ENCODE measurements at regions not wholly inside any gene's neighbourhood (a gene's known extent, or its start where the extent isn't known, plus 50 kb on each side); places are given as distances from the start of the nearest gene placed in this dataset. TPM values are rescaled to one million over a fixed set of nuclear protein-coding genes. Genes with fewer than 3 reads are reported as not detected.

Small RNAs in the stretch of these regions (small RNA-seq; reads per million reads assigned to genes)
- gene RNU6-1228P (ENCODE audit: low replicate concordance): not detected
